Fibroblast of villous mesenchyme (primary cell): ENCODE measurements at regions not wholly inside any gene's neighbourhood (a gene's known extent, or its start where the extent isn't known, plus 50 kb on each side); places are given as distances from the start of the nearest gene placed in this dataset.

ENCODE experiments used
- DNase-seq: peaks from one replicate; pipeline ENCODE4 v3.0.0-alpha.2; 2010; ENCODE audit warnings: low read depth
- H3K4me3 ChIP-seq: 2 replicates; pipeline ENCODE4 v1.5.1; 2011; ENCODE audit warnings: low read depth, mild to moderate bottlenecking, low read length
- CTCF ChIP-seq: IDR thresholded peaks from 2 replicates; pipeline ENCODE4 v1.5.1; 2012; ENCODE audit warnings: low read depth, mild to moderate bottlenecking, low read length; ENCODE audit not compliant: insufficient read depth

- DNase-seq = no peak
- no peak overlapping the region for H3K4me3 ChIP-seq
- no peak for TF ChIP-seq CTCF
These were observed 665.7 kb upstream of the ARPP21 start for GRCh38 chr3:34973586-34973985.

- no peak overlapping the region for H3K4me3 ChIP-seq
- TF ChIP-seq CTCF = no peak
- DNase-seq = no peak
These were observed 655.7 kb upstream of the ARPP21 start for GRCh38 chr3:34983631-34984030.

- no peak for DNase-seq
- H3K4me3 ChIP-seq = no peak overlapping the region
- no peak for TF ChIP-seq CTCF
These were observed 651.0 kb upstream of the ARPP21 start for GRCh38 chr3:34988296-34988695.

GRCh38 chr3:34995796-34996430 lies 643.4 kb upstream of the ARPP21 start:
- DNase-seq = no peak
- no peak overlapping the region for H3K4me3 ChIP-seq
- TF ChIP-seq CTCF = no peak

GRCh38 chr3:34998902-34999301 lies 640.4 kb upstream of the ARPP21 start:
- no peak for TF ChIP-seq CTCF
- DNase-seq = no peak
- H3K4me3 ChIP-seq = no peak overlapping the region

- no peak for DNase-seq
- TF ChIP-seq CTCF = no peak
- H3K4me3 ChIP-seq = no peak overlapping the region
These were observed 627.1 kb upstream of the ARPP21 start for GRCh38 chr3:35012214-35012613.

GRCh38 chr3:35028157-35028556 lies 611.2 kb upstream of the ARPP21 start:
- no peak overlapping the region for H3K4me3 ChIP-seq
- no peak for TF ChIP-seq CTCF
- no peak for DNase-seq
